GM12891 (cell line): ENCODE measurements at regions not wholly inside any gene's neighbourhood (a gene's known extent, or its start where the extent isn't known, plus 50 kb on each side); places are given as distances from the start of the nearest gene placed in this dataset.

Experiments used
- POLR2A ChIP-seq: IDR thresholded peaks from 2 replicates; pipeline ENCODE4 v1.6.1; 2011; ENCODE audit warnings: low read depth, low read length, control low read depth
- POLR2AphosphoS5 ChIP-seq: IDR thresholded peaks from 2 replicates; pipeline ENCODE4 v1.6.1; 2011; ENCODE audit warnings: low read depth, low read length, control low read depth
- POU2F2 ChIP-seq: IDR thresholded peaks from 2 replicates; pipeline ENCODE4 v1.6.1; 2011; ENCODE audit warnings: low read depth, mild to moderate bottlenecking, control low read depth, low read length, moderate library complexity
- SPI1 ChIP-seq: IDR thresholded peaks from 2 replicates; pipeline ENCODE4 v1.6.1; 2011; ENCODE audit warnings: low read depth, low read length, control low read depth
- TAF1 ChIP-seq: IDR thresholded peaks from 2 replicates; pipeline ENCODE4 v1.6.1; 2011; ENCODE audit warnings: low read depth, low read length, control low read depth

DNA sequence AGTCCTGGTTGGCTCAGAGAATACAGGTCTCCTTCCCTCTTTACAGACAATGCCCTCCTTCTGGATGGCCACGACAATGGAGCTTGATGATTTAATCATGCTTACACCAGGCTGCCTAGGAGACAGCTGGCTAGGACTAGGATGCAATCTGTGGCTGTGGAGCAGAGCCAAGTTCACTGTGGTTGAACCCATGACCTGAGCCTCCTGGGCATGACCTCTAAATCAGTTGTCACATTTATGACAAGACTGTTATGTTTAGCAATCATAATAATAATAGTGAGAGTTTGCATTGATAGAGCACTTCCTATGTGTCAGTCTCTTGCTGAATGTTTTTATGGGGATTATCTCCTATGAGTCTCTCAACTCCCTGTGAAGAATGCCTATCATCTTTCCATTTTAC, 244.1 kb downstream of the ICOS start:
- TF ChIP-seq POLR2AphosphoS5 (no peak), POLR2A (no peak), SPI1 (no peak), TAF1 (no peak), POU2F2 (no peak)
